SK-N-SH (cell line): ENCODE measurements at regions not wholly inside any gene's neighbourhood (a gene's known extent, or its start where the extent isn't known, plus 50 kb on each side); places are given as distances from the start of the nearest gene placed in this dataset.

Experiments used
- CTCF ChIA-PET: fragments of 300-600, 350-600 bp; formaldehyde crosslinking; extraction: SDS; loops from one replicate; lab custom pipeline; 2021; lab: Yijun Ruan, JAX
- POLR2A ChIA-PET: fragments of 350-600 bp; sonication (Branson Sonifier 250); formaldehyde crosslinking; extraction: SDS; loops from one replicate; lab custom pipeline; 2020; ENCODE audit warnings: antibody characterized with exemption, inconsistent platforms; lab: Yijun Ruan, JAX
- DNase-seq: peaks from one replicate; pipeline ENCODE4 v3.0.0; 2012
- H2AFZ ChIP-seq: fragments of 200-600 bp; sonication (generic); 2 replicates; pipeline ENCODE4 v1.8.1; 2016; ENCODE audit warnings: antibody characterized with exemption, mild to moderate bottlenecking, low read depth
- H3F3A ChIP-seq: fragments of 200-600 bp; sonication (generic); replicated peaks from 2 replicates; pipeline ENCODE3; 2016; ENCODE audit warnings: antibody characterized with exemption, mild to moderate bottlenecking; ENCODE audit not compliant: insufficient read depth
- H3K27ac ChIP-seq, 2 experiments: fragments of 200-500 bp in 1 of 2; fragments of 200-600 bp in 1 of 2; sonication (Bioruptor generic) in 1 of 2; sonication (generic), shearing (Covaris generic) in 1 of 2; 2 replicates each; pipeline versions ENCODE4 v1.5.1 to v1.6.1; 2014 to 2016; ENCODE audit warnings: low read depth in 2 of 2, inconsistent platforms in 1 of 2, low read length in 1 of 2, mild to moderate bottlenecking in 1 of 2, mixed read lengths in 1 of 2
- H3K27me3 ChIP-seq: fragments of 200-600 bp; sonication (generic), shearing (Covaris generic); 2 replicates; pipeline ENCODE4 v1.6.1; 2016; ENCODE audit warnings: mixed run types; ENCODE audit not compliant: insufficient read depth
- H3K36me3 ChIP-seq, 2 experiments: fragments of 200-500 bp in 1 of 2; fragments of 200-600 bp in 1 of 2; sonication (Bioruptor generic) in 1 of 2; sonication (generic) in 1 of 2; replicated peaks in 1 of 2; 2 replicates each; pipeline versions ENCODE3 to v1.5.1; 2014 to 2016; ENCODE audit warnings: low read length in 1 of 2, mild to moderate bottlenecking in 1 of 2; ENCODE audit not compliant: insufficient read depth in 2 of 2, control insufficient read depth in 1 of 2
- H3K4me1 ChIP-seq, 2 experiments: fragments of 200-500 bp in 1 of 2; fragments of 200-600 bp in 1 of 2; sonication (Bioruptor generic) in 1 of 2; sonication (generic), shearing (Covaris generic) in 1 of 2; 2 replicates each; pipeline versions ENCODE4 v1.5.1 to v1.6.1; 2014 to 2016; ENCODE audit warnings: low read depth in 1 of 2, low read length in 1 of 2, mixed run types in 1 of 2; ENCODE audit not compliant: insufficient read depth in 2 of 2, control insufficient read depth in 1 of 2
- H3K4me2 ChIP-seq: fragments of 200-600 bp; sonication (generic), shearing (Covaris generic); 2 replicates; pipeline ENCODE4 v1.6.1; 2017; ENCODE audit warnings: mixed run types
- H3K4me3 ChIP-seq, 2 experiments: fragments of 200-500 bp in 1 of 2; fragments of 200-600 bp in 1 of 2; sonication (Bioruptor generic) in 1 of 2; sonication (generic), shearing (Covaris generic) in 1 of 2; 2 replicates each; pipeline versions ENCODE4 v1.5.1 to v1.8.1; 2014 to 2016; ENCODE audit warnings: low read depth in 2 of 2, inconsistent platforms in 1 of 2, low read length in 1 of 2, mild to moderate bottlenecking in 1 of 2, mixed read lengths in 1 of 2, moderate library complexity in 1 of 2
- H3K79me2 ChIP-seq: fragments of 200-600 bp; sonication (generic); 2 replicates; pipeline ENCODE4 v1.8.1; 2017; ENCODE audit warnings: mild to moderate bottlenecking; ENCODE audit not compliant: insufficient read depth
- H3K9ac ChIP-seq: fragments of 200-600 bp; sonication (generic); 2 replicates; pipeline ENCODE4 v1.6.1; 2017; ENCODE audit warnings: mixed run types
- H3K9me2 ChIP-seq: fragments of 200-600 bp; sonication (generic); 2 replicates; pipeline ENCODE4 v1.6.1; 2017; ENCODE audit warnings: mixed run types
- H3K9me3 ChIP-seq: fragments of 200-600 bp; sonication (generic); 2 replicates; pipeline ENCODE4 v1.6.1; 2017; ENCODE audit warnings: mixed run types, mild to moderate bottlenecking, moderate library complexity
- H4K20me1 ChIP-seq: fragments of 200-600 bp; sonication (generic); 2 replicates; pipeline ENCODE4 v1.6.1; 2017; ENCODE audit warnings: mild to moderate bottlenecking, mixed run types; ENCODE audit not compliant: insufficient read depth
- CTCF ChIP-seq: fragments of 200-600 bp; sonication (generic); IDR thresholded peaks from 2 replicates; pipeline ENCODE4 v1.6.1; 2017; ENCODE audit warnings: antibody characterized with exemption, mild to moderate bottlenecking, moderate library complexity
- ELF1 ChIP-seq: IDR thresholded peaks from 2 replicates; pipeline ENCODE4 v1.4.0; 2012
- EP300 ChIP-seq, 2 experiments: IDR thresholded peaks; 2 replicates each; pipeline versions ENCODE4 v1.4.0 to v1.6.1; 2012; ENCODE audit warnings: borderline replicate concordance in 1 of 2, low read depth in 1 of 2, low read length in 1 of 2
- EZH2phosphoT487 ChIP-seq: fragments of 200-600 bp; sonication (generic); IDR thresholded peaks from 2 replicates; pipeline ENCODE4 v1.6.1; 2017; ENCODE audit warnings: low read depth, mixed run types, mild to moderate bottlenecking, antibody characterized with exemption, moderate library complexity, borderline replicate concordance
- FOXJ3 ChIP-seq: sonication (generic); formaldehyde crosslinking; IDR thresholded peaks from 2 replicates; pipeline ENCODE4 v1.5.1; 2020; ENCODE audit warnings: mild to moderate bottlenecking, missing genetic modification reagents
- FOXM1 ChIP-seq: IDR thresholded peaks from 2 replicates; pipeline ENCODE4 v1.4.0; 2012; ENCODE audit warnings: low read depth, mild to moderate bottlenecking
- GABPA ChIP-seq: IDR thresholded peaks from 2 replicates; pipeline ENCODE4 v1.4.0; 2012; ENCODE audit warnings: low read depth, mild to moderate bottlenecking
- MAX ChIP-seq: IDR thresholded peaks from 2 replicates; pipeline ENCODE4 v1.4.0; 2012; ENCODE audit warnings: low read depth
- MXI1 ChIP-seq: IDR thresholded peaks from 2 replicates; pipeline ENCODE4 v1.6.1; 2012; ENCODE audit warnings: mild to moderate bottlenecking, low read depth, low read length, improper control_type of control experiment
- NFIC ChIP-seq: IDR thresholded peaks from 2 replicates; pipeline ENCODE4 v1.4.0; 2012; ENCODE audit warnings: borderline replicate concordance
- NRF1 ChIP-seq: IDR thresholded peaks from 2 replicates; pipeline ENCODE4 v1.6.1; 2012; ENCODE audit warnings: low read depth, mild to moderate bottlenecking, low read length
- PBX3 ChIP-seq: IDR thresholded peaks from 2 replicates; pipeline ENCODE4; 2012
- RCOR1 ChIP-seq: fragments of 150-350 bp; IDR thresholded peaks from 2 replicates; pipeline ENCODE4 v1.6.1; 2017; ENCODE audit warnings: antibody characterized with exemption, low read length
- RFX5 ChIP-seq: IDR thresholded peaks from 2 replicates; pipeline ENCODE4 v1.6.1; 2012; ENCODE audit warnings: mild to moderate bottlenecking, improper control_type of control experiment, low read length
- RXRA ChIP-seq: IDR thresholded peaks from 2 replicates; pipeline ENCODE4 v1.4.0; 2012; ENCODE audit warnings: low read depth, mild to moderate bottlenecking, borderline replicate concordance
- SIN3A ChIP-seq: IDR thresholded peaks from 2 replicates; pipeline ENCODE4 v1.6.1; 2012; ENCODE audit warnings: low read depth, mild to moderate bottlenecking, low read length, moderate library complexity, borderline replicate concordance
- SMC3 ChIP-seq: IDR thresholded peaks from 2 replicates; pipeline ENCODE4 v1.6.1; 2012; ENCODE audit warnings: low read depth, low read length, improper control_type of control experiment
- TAF1 ChIP-seq: IDR thresholded peaks from 2 replicates; pipeline ENCODE4 v1.6.1; 2012; ENCODE audit warnings: low read depth, mild to moderate bottlenecking, low read length, moderate library complexity, borderline replicate concordance
- TEAD4 ChIP-seq: IDR thresholded peaks from 2 replicates; pipeline ENCODE4 v1.4.0; 2012; ENCODE audit warnings: mild to moderate bottlenecking, borderline replicate concordance; ENCODE audit not compliant: insufficient read depth
- ZBTB33 ChIP-seq: IDR thresholded peaks from 2 replicates; pipeline ENCODE4 v1.4.0; 2012; ENCODE audit warnings: low read depth, borderline replicate concordance
- WGBS: methylation state at CpG from one replicate; pipeline ENCODE4 v1.1.6; 2017; ENCODE audit warnings: low lambda C conversion rate; 5-methylcytosine and 5-hydroxymethylcytosine counted together

- H3K27me3 ChIP-seq: no peaks in the 10 kb centered on the region
- CTCF ChIA-PET: interaction anchor here (1.8 to 1.9 kb wide), 2 partner anchors 11 kb away, joined by 8 to 10 read pairs; no protein-coding TSS in a partner anchor
- H3K4me3 ChIP-seq: no peak overlapping the region
- 39% methylated on average over 5 of the region's 5 CpGs for WGBS
- H3K4me1 ChIP-seq: no peaks in the 10 kb centered on the region
- no peak overlapping the region for H2AFZ ChIP-seq
- no peaks in the 10 kb centered on the region for H3K79me2 ChIP-seq
- no peaks in the 10 kb centered on the region for H4K20me1 ChIP-seq
- H3K9me2 ChIP-seq: no peaks in the 10 kb centered on the region
- DNase-seq: no peak
- no peak overlapping the region for H3K9ac ChIP-seq
- no peak for TF ChIP-seq MAX
- TF ChIP-seq RFX5: no peak
- TF ChIP-seq EP300 (IDR thresholded peaks at IDR 0.05; ENCODE audit: borderline replicate concordance in 1 of 2, low read depth in 1 of 2, low read length in 1 of 2): no peak
- no peak for TF ChIP-seq GABPA
- no peak overlapping the region for H3K27ac ChIP-seq
- H3K9me3 ChIP-seq: no peaks in the 10 kb centered on the region
- no peaks in the 10 kb centered on the region for H3F3A ChIP-seq
- POLR2A ChIA-PET: no interaction called here
- H3K4me2 ChIP-seq: no peak overlapping the region
- no peaks in the 10 kb centered on the region for H3K36me3 ChIP-seq
These were observed 137.4 kb upstream of the CSF3R start for GRCh38 chr1:36620142-36620541.

- Histone ChIP-seq H3K4me1 (no peaks in the 10 kb centered on the region), H3K4me2 (no peak overlapping the region), H3K27ac (no peak overlapping the region), H3K36me3 (no peaks in the 10 kb centered on the region), H3K27me3 (no peaks in the 10 kb centered on the region)
- TF ChIP-seq PBX3 (no peak), RFX5 (no peak), MXI1 (no peak), FOXJ3 (CRISPR knock-in tag) (no peak), ZBTB33 (no peak), CTCF (no peak), TAF1 (no peak), TEAD4 (no peak), SIN3A (no peak), GABPA (no peak), RCOR1 (no peak), EZH2phosphoT487 (no peak), RXRA (no peak), NRF1 (no peak), NFIC (no peak), ELF1 (no peak), MAX (no peak), EP300 (IDR thresholded peaks at IDR 0.05; ENCODE audit: borderline replicate concordance in 1 of 2, low read depth in 1 of 2, low read length in 1 of 2) (no peak), FOXM1 (no peak), SMC3 (no peak)
- TF ChIP-seq, all 33 proteins: peak for 0
- DNase-seq: no peak
- no peaks in the 10 kb centered on the region for H3K9me2 ChIP-seq
- H3F3A ChIP-seq: no peaks in the 10 kb centered on the region
- no peak overlapping the region for H3K4me3 ChIP-seq
- 31% methylated on average over 5 of the region's 6 CpGs for WGBS
- ChIA-PET CTCF (interaction anchor here (1.0 to 1.3 kb wide), 3 partner anchors 8 to 99 kb away, joined by 3 to 5 read pairs (median 4); no protein-coding TSS in a partner anchor), POLR2A (no interaction called here)
- no peaks in the 10 kb centered on the region for H4K20me1 ChIP-seq
- no peak overlapping the region for H3K9ac ChIP-seq
- no peaks in the 10 kb centered on the region for H3K9me3 ChIP-seq
- H2AFZ ChIP-seq: no peak overlapping the region
- H3K79me2 ChIP-seq: no peaks in the 10 kb centered on the region
These were observed 132.3 kb upstream of the CSF3R start for GRCh38 chr1:36614991-36615390.
